Activated naive CD4-positive, alpha-beta T cell treated with anti-CD3 and anti-CD28 coated beads, Interleukin-2, amount 50 U/mL, for 72 hours (primary cell): ENCODE measurements at regions not wholly inside any gene's neighbourhood (a gene's known extent, or its start where the extent isn't known, plus 50 kb on each side); places are given as distances from the start of the nearest gene placed in this dataset.
"Not testable (repeated sequence)": the region's sequence is repeated elsewhere in the genome, so short reads cannot be mapped to it uniquely, and the experiment has no call there.

Source experiments
- ATAC-seq, 2 donors: fragments of 150-1000 bp; cut with Tn5 transposase; 2 replicates each; pipeline ENCODE4 v1.10.0; 2021; ENCODE audit warnings: mild to moderate bottlenecking in 2 of 2, moderate library complexity in 2 of 2
- DNase-seq, 2 donors: peaks; one replicate each; pipeline ENCODE4 v3.0.0; 2021 to 2022; ENCODE audit warnings: low spot score in 2 of 2
- H3K27ac Mint-ChIP-seq, 2 donors: one replicate each; pipeline ENCODE4 v1.8.0; 2022; ENCODE audit warnings: mild to moderate bottlenecking in 2 of 2, mixed read lengths in 2 of 2
- H3K36me3 Mint-ChIP-seq, 2 donors: one replicate each; pipeline ENCODE4 v1.8.0; 2022; ENCODE audit warnings: mixed read lengths in 2 of 2
- H3K9me3 Mint-ChIP-seq, 2 donors: one replicate each; pipeline ENCODE4 v1.8.0; 2022; ENCODE audit warnings: mixed read lengths in 2 of 2

DNA sequence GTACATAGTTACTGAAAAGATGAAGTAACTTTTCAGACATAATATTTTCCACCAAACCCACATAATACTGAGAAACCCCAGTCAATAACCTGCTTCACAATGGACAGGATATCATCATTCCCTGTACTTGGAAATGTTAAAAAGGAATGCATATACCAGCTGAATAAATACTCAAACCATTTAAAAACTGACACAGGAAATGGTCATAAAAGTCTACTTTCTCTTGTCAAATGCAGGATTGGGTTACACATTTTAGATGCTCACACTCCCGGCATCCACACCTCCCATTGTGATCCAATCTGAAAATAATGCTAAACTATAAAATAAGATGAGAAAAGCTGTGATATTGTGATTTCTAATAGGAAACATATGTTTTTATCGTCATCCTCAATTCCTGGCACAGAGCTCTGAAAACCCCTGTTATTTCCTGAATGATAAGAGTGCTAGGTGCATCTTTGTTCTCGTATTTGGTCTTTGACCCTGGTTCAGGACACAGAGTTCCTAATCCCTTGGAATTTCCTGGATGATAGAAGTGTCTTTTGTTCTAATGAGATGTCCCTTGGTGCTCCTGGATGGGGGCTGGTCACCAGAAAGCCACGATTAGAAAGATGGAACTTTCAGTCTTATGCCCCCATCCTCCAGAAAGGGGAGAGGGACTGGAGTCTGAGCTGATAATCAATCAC is 821.3 kb downstream of the TRIML1 start:
- ATAC-seq = no peak
- Mint-ChIP-seq H3K36me3 (peaks cover 0 to 18% of the 10 kb centered on the region in 2 donors), H3K27ac (no peak overlapping the region), H3K9me3 (peaks cover 32 to 33% of the 10 kb centered on the region in 2 donors)
- no peak for DNase-seq

GRCh38 chr4:188971125-188971524 is 831.9 kb downstream of the TRIML1 start:
- no peak overlapping the region for H3K27ac Mint-ChIP-seq
- H3K36me3 Mint-ChIP-seq = no peaks in the 10 kb centered on the region
- no peak for ATAC-seq
- DNase-seq = no peak
- peaks cover 8 to 15% of the 10 kb centered on the region in 2 donors for H3K9me3 Mint-ChIP-seq

DNA sequence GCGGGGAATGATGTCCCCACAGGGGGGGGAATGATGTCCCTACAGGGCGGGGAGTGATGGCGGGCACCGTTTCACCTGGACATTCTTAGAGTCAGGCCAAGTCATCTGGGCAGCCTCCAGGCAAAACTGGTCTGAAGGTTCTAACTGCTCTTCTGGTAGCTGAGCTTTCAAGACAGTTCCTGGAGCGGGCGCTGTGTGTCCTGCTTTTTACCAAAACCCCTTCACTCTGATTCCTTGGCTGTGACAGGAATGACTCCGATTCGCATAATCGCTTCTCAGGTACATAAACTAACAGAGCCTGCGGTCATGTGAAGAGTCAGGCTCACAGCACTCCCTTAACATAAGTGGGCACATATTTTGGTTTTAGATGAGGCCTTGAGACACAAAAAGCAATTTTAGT is 836.0 kb downstream of the TRIML1 start:
- H3K27ac Mint-ChIP-seq = no peak overlapping the region
- H3K36me3 Mint-ChIP-seq = no peaks in the 10 kb centered on the region
- DNase-seq (no peak), ATAC-seq (no peak)
- peaks cover 8 to 9% of the 10 kb centered on the region in 2 donors for H3K9me3 Mint-ChIP-seq

- no peak overlapping the region for H3K27ac Mint-ChIP-seq
- no peak for DNase-seq
- H3K36me3 Mint-ChIP-seq = no peaks in the 10 kb centered on the region
Observed at GRCh38 chr4:188976644-188977115, 837.4 kb downstream of the TRIML1 start.

GRCh38 chr4:188977232-188977631 is 838.0 kb downstream of the TRIML1 start:
- not testable (repeated sequence) for DNase-seq, H3K27ac Mint-ChIP-seq, H3K36me3 Mint-ChIP-seq, ATAC-seq, H3K9me3 Mint-ChIP-seq

More at GRCh38 chr4:188976644-188977115, 837.4 kb downstream of the TRIML1 start:
- no peak for ATAC-seq
- H3K9me3 Mint-ChIP-seq = peaks cover 4 to 8% of the 10 kb centered on the region in 2 donors

GRCh38 chr4:188984518-188984917 is 845.3 kb downstream of the TRIML1 start:
- ATAC-seq (no peak), DNase-seq (no peak)
- no peaks in the 10 kb centered on the region for H3K36me3 Mint-ChIP-seq
- H3K9me3 Mint-ChIP-seq = peaks cover 0 to 4% of the 10 kb centered on the region in 2 donors
- H3K27ac Mint-ChIP-seq = no peak overlapping the region

DNA sequence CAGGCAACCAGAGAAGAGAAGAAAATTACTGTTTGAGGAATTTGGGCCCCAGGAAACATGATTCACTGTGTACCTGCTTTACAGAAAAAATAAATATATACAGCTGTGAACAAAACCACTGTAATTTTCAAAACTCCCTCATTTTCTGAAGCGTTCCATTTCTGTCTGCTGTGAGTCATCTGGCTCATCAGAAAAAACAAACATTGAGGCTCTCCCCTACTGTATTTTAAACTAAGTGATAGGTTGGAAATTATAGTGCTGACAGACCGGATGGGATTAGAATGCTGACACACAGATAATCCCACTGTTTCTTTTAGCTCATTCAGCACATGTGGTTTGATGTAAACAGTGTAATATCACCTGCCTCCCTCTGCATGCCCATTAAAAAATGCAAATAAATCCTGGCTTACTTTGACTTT is 847.0 kb downstream of the TRIML1 start:
- H3K9me3 Mint-ChIP-seq = peaks cover 0 to 4% of the 10 kb centered on the region in 2 donors
- H3K27ac Mint-ChIP-seq = no peak overlapping the region
- DNase-seq (no peak), ATAC-seq (no peak)
- H3K36me3 Mint-ChIP-seq = no peaks in the 10 kb centered on the region

- H3K27ac Mint-ChIP-seq = no peak overlapping the region
- no peaks in the 10 kb centered on the region for H3K36me3 Mint-ChIP-seq
- no peak for ATAC-seq
- H3K9me3 Mint-ChIP-seq = peaks cover 0 to 4% of the 10 kb centered on the region in 2 donors
- DNase-seq = no peak
Observed at GRCh38 chr4:188987011-188987410, 847.8 kb downstream of the TRIML1 start.

DNA sequence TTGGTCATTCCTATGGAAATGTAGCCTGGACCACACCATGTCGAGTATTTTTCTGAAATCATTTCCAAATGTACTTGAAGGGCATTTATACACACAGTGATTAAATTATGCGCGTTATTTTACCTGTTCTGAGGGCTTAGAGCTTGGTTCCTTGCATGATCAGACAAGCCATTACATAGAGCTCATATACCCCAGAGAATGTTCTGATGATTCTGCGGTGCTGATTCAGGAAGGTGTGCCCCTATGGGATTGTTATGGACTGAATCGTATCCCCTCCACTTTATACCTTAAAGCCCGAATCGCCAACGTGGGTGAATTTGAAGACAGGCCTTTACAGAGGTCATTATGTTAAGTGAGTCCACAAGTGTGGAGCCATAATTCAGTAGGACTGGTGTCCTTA is 848.9 kb downstream of the TRIML1 start:
- no peak for DNase-seq
- no peaks in the 10 kb centered on the region for H3K36me3 Mint-ChIP-seq
- no peak overlapping the region for H3K27ac Mint-ChIP-seq
- H3K9me3 Mint-ChIP-seq = peaks cover 4% of the 10 kb centered on the region in 2 donors
- ATAC-seq = no peak

GRCh38 chr4:188989371-188989770 is 850.1 kb downstream of the TRIML1 start:
- DNase-seq = no peak
- peaks cover 4 to 7% of the 10 kb centered on the region in 2 donors for H3K9me3 Mint-ChIP-seq
- ATAC-seq = no peak
- no peak overlapping the region for H3K27ac Mint-ChIP-seq
- no peaks in the 10 kb centered on the region for H3K36me3 Mint-ChIP-seq

- DNase-seq = no peak
- H3K36me3 Mint-ChIP-seq = no peaks in the 10 kb centered on the region
- no peak for ATAC-seq
- H3K27ac Mint-ChIP-seq = no peak overlapping the region
- peaks cover 10 to 20% of the 10 kb centered on the region in 2 donors for H3K9me3 Mint-ChIP-seq
Observed at GRCh38 chr4:188992706-188993105, 853.5 kb downstream of the TRIML1 start.

GRCh38 chr4:188993871-188994270 is 854.6 kb downstream of the TRIML1 start:
- peaks cover 8 to 28% of the 10 kb centered on the region in 2 donors for H3K9me3 Mint-ChIP-seq
- ATAC-seq = no peak
- peaks cover 0 to 6% of the 10 kb centered on the region in 2 donors for H3K36me3 Mint-ChIP-seq
- no peak for DNase-seq
- no peak overlapping the region for H3K27ac Mint-ChIP-seq

- peaks cover 26 to 31% of the 10 kb centered on the region in 2 donors for H3K9me3 Mint-ChIP-seq
- peaks cover 0 to 11% of the 10 kb centered on the region in 2 donors for H3K36me3 Mint-ChIP-seq
- DNase-seq (no peak), ATAC-seq (no peak)
- H3K27ac Mint-ChIP-seq = no peak overlapping the region
Observed at GRCh38 chr4:189001283-189001970, 862.2 kb downstream of the TRIML1 start.

GRCh38 chr4:189001971-189002450 is 862.8 kb downstream of the TRIML1 start:
- DNase-seq = no peak
- Mint-ChIP-seq H3K9me3 (peaks cover 24 to 29% of the 10 kb centered on the region in 2 donors), H3K36me3 (peaks cover 0 to 11% of the 10 kb centered on the region in 2 donors), H3K27ac (no peak overlapping the region)
- no peak for ATAC-seq

DNA sequence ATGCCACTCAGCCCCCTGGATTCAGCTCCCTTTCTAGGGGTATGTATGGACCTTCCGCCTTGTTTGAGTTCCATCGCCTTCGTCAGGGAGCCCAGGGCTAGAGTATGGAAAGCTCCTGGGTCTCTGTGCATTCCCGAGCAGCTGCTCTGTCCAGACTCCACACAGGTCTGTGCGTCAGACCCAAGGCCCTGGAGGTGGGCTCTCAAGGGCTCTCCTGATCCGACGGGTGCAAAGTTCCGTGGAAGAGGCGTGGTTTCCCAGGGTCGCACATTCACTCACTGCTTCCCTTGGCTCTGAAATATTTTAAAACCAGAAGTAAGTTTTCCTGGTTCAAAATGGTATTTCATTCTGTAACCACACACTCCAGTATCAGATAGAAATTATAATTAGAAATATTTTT is 863.2 kb downstream of the TRIML1 start:
- H3K9me3 Mint-ChIP-seq = peaks cover 24 to 29% of the 10 kb centered on the region in 2 donors
- no peak for DNase-seq
- no peak for ATAC-seq
- peaks cover 0 to 11% of the 10 kb centered on the region in 2 donors for H3K36me3 Mint-ChIP-seq
- H3K27ac Mint-ChIP-seq = no peak overlapping the region

GRCh38 chr4:189010452-189011217 is 871.4 kb downstream of the TRIML1 start:
- not testable (repeated sequence) for DNase-seq, H3K36me3 Mint-ChIP-seq, H3K27ac Mint-ChIP-seq, ATAC-seq
- peaks cover 8 to 12% of the 10 kb centered on the region in 2 donors for H3K9me3 Mint-ChIP-seq

DNA sequence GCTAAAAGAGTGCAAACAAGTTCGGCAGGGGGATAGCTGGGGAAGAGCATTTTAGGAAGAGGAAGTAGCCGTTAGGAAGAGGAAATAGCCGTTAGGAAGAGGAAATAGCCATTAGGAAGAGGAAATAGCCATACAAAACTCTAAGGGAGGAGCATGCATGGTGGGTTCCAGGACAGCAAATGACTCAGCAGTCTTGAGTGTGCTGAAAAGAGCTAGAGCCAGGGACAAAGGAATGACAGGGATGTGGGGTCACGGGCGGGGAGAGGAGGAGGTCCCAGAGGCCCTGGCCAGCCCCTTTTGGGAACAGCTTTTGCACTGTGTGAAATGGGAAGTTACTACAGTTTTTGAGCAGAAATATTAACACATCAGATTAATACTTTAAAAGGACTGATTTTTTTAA is 882.6 kb downstream of the TRIML1 start:
- Mint-ChIP-seq H3K9me3 (peaks cover 10 to 19% of the 10 kb centered on the region in 2 donors), H3K36me3 (no peaks in the 10 kb centered on the region), H3K27ac (no peak overlapping the region)
- DNase-seq (no peak), ATAC-seq (no peak)
